ENCODE measurements at regions not wholly inside any gene's neighbourhood (a gene's known extent, or its start where the extent isn't known, plus 50 kb on each side); places are given as distances from the start of the nearest gene placed in this dataset.

GRCh38 chr7:131921016-131921415 lies 364.6 kb upstream of the PODXL start:
- TF ChIP-seq CTCF (IDR thresholded peaks at IDR 0.05) (no peak), POLR2A (IDR thresholded peaks at IDR 0.05) (no peak)

All from right lobe of liver (tissue), 4 donors.